Stimulated activated CD4-positive, alpha-beta T cell treated with anti-CD3 and anti-CD28 coated beads, Interleukin-15, amount 100 ng/mL, for 24 hours (primary cell): ENCODE measurements at regions not wholly inside any gene's neighbourhood (a gene's known extent, or its start where the extent isn't known, plus 50 kb on each side); places are given as distances from the start of the nearest gene placed in this dataset.
A peak's percentile ranks its signal among the peaks of the same experiment; 100 is the strongest.
"Not testable (repeated sequence)": the region's sequence is repeated elsewhere in the genome, so short reads cannot be mapped to it uniquely, and the experiment has no call there.

ENCODE experiments used
- DNase-seq: peaks from one replicate; pipeline ENCODE4 v3.0.0-alpha.2; 2020

GRCh38 chr20:63145156-63145555, 70.8 kb downstream of the YTHDF1 start:
- no peak for DNase-seq

GRCh38 chr20:63142933-63143332, 73.0 kb downstream of the YTHDF1 start:
- DNase-seq, result no peak

- DNase-seq, result no peak
Measured at GRCh38 chr20:63141531-63141930, 74.4 kb downstream of the YTHDF1 start.

- DNase-seq, result no peak
Measured at GRCh38 chr20:63140514-63141433, 75.2 kb downstream of the YTHDF1 start.

GRCh38 chr20:63139837-63140236, 76.1 kb downstream of the YTHDF1 start:
- no peak for DNase-seq

- DNase-seq, result no peak
Measured at GRCh38 chr20:63139356-63139755, 76.6 kb downstream of the YTHDF1 start.

- DNase-seq, result no peak
Measured at GRCh38 chr20:63138855-63139341, 77.0 kb downstream of the YTHDF1 start.

- DNase-seq, result no peak
Measured at GRCh38 chr20:63137851-63138415, 78.0 kb downstream of the YTHDF1 start.

- DNase-seq, result no peak
Measured at GRCh38 chr20:63136296-63136695, 79.6 kb downstream of the YTHDF1 start.

GRCh38 chr20:63135411-63135810, 80.5 kb downstream of the YTHDF1 start:
- no peak for DNase-seq

- not testable (repeated sequence) for DNase-seq
Measured at GRCh38 chr20:63134711-63135361, 81.1 kb downstream of the YTHDF1 start.

- peak; percentile 23 for DNase-seq
Measured at GRCh38 chr20:63134201-63134612, 81.7 kb downstream of the YTHDF1 start.

- DNase-seq, result no peak
Measured at GRCh38 chr20:63133481-63134091, 82.3 kb downstream of the YTHDF1 start.

- DNase-seq, result no peak
Measured at GRCh38 chr20:63132715-63133471, 83.0 kb downstream of the YTHDF1 start.

- DNase-seq, result no peak
Measured at GRCh38 chr20:63132131-63132714, 83.7 kb downstream of the YTHDF1 start.

GRCh38 chr20:63130658-63131577, 85.0 kb downstream of the YTHDF1 start:
- DNase-seq, result no peak

- no peak for DNase-seq
Measured at GRCh38 chr20:63129991-63130657, 85.8 kb downstream of the YTHDF1 start.

- DNase-seq, result no peak
Measured at GRCh38 chr20:63129376-63129965, 86.5 kb downstream of the YTHDF1 start.

- DNase-seq, result no peak
Measured at GRCh38 chr20:63128956-63129355, 87.0 kb downstream of the YTHDF1 start.

GRCh38 chr20:63128367-63128766, 87.6 kb downstream of the YTHDF1 start:
- DNase-seq, result no peak
